Activated naive CD4-positive, alpha-beta T cell treated with anti-CD3 and anti-CD28 coated beads, Interleukin-2, amount 50 U/mL, for 72 hours (primary cell): ENCODE measurements at regions not wholly inside any gene's neighbourhood (a gene's known extent, or its start where the extent isn't known, plus 50 kb on each side); places are given as distances from the start of the nearest gene placed in this dataset.

Source experiments
- ATAC-seq, 2 donors: fragments of 150-1000 bp; cut with Tn5 transposase; 2 replicates each; pipeline ENCODE4 v1.10.0; 2021; ENCODE audit warnings: mild to moderate bottlenecking in 2 of 2, moderate library complexity in 2 of 2
- DNase-seq, 2 donors: peaks; one replicate each; pipeline ENCODE4 v3.0.0; 2021 to 2022; ENCODE audit warnings: low spot score in 2 of 2
- H3K27ac Mint-ChIP-seq, 2 donors: one replicate each; pipeline ENCODE4 v1.8.0; 2022; ENCODE audit warnings: mild to moderate bottlenecking in 2 of 2, mixed read lengths in 2 of 2
- H3K36me3 Mint-ChIP-seq, 2 donors: one replicate each; pipeline ENCODE4 v1.8.0; 2022; ENCODE audit warnings: mixed read lengths in 2 of 2
- H3K9me3 Mint-ChIP-seq, 2 donors: one replicate each; pipeline ENCODE4 v1.8.0; 2022; ENCODE audit warnings: mixed read lengths in 2 of 2

DNA sequence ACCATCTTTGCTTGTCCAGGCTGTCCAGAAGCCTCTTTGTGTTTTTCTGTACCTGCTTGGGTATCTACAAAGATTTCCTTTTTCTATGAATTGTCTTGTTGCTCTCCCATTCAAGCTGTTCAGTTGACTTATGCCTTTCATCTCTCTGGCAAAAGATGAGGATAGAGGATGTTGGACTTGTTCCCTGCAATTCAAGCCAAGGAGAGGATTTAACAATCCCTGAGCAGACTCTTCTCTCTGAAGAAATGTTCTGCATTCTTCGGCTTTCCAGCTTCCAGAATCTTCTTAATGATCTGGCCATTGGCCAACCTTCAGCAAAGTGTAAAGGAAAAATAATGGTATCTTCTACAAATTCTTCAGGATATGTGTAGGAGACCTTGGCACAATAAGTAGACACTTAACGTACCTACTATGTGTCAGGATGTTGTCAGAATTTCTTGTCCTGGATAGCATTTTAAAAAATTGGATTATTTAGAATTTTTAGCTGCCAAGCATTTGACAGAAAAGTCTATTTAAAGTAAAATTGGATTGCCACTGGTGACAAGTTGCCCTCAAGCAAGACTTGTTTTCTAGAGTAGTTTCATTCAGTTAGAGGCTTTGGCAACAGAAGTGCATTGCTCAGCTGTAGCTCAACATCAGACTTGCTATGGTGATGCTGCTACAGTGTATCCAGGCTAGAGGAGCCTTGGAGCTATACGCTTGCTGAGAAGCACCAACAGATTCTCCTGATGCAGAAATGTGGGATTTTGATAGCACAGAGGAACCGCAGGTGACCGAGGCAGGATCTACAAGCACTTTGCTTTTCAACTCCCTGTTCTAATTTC, 455.7 kb downstream of the SUCLA2 start:
- Mint-ChIP-seq H3K9me3 (no peaks in the 10 kb centered on the region), H3K36me3 (no peaks in the 10 kb centered on the region), H3K27ac (no peak overlapping the region)
- ATAC-seq (no peak), DNase-seq (no peak)

- no peak for ATAC-seq
- DNase-seq, result no peak
- H3K27ac Mint-ChIP-seq, result no peak overlapping the region
- peaks cover 0 to 15% of the 10 kb centered on the region in 2 donors for H3K36me3 Mint-ChIP-seq
- H3K9me3 Mint-ChIP-seq, result peaks cover 14 to 16% of the 10 kb centered on the region in 2 donors
Measured at GRCh38 chr13:47539317-47539716, 461.8 kb downstream of the SUCLA2 start.

- no peak for DNase-seq
Measured at GRCh38 chr13:47523771-47524170, 477.3 kb downstream of the SUCLA2 start.

DNA sequence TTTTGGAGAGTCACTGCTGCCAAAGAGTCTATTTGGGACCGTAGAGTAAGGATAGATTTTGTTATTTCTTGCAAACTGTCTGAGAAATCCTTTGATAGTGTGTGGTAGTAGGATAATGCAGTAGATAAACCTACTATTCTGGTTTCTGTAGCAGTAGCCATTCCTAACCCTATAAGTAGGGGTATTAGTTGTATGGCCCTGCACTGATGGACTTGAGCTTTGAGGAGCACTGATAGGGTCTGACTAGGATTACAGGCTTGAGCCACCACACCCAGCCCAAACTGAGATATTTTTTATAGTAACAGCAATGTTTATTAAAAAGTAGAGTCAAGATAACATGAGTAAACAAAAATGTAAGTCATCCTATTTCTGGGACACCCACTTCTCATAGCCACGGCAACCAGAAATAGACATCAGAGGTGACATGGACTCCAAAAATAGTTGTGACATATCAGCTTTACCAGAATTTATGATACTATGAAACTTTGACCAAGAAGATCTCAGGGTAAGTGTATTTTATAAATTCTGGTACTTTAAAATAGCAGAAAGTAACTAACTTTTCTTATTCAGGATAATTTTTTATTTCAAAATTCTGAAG, 479.1 kb downstream of the SUCLA2 start:
- Mint-ChIP-seq H3K9me3 (no peaks in the 10 kb centered on the region), H3K27ac (no peak overlapping the region), H3K36me3 (no peaks in the 10 kb centered on the region)
- DNase-seq (no peak), ATAC-seq (no peak)

More at GRCh38 chr13:47523771-47524170, 477.3 kb downstream of the SUCLA2 start:
- Mint-ChIP-seq H3K36me3 (no peaks in the 10 kb centered on the region), H3K9me3 (no peaks in the 10 kb centered on the region), H3K27ac (no peak overlapping the region)
- no peak for ATAC-seq

DNA sequence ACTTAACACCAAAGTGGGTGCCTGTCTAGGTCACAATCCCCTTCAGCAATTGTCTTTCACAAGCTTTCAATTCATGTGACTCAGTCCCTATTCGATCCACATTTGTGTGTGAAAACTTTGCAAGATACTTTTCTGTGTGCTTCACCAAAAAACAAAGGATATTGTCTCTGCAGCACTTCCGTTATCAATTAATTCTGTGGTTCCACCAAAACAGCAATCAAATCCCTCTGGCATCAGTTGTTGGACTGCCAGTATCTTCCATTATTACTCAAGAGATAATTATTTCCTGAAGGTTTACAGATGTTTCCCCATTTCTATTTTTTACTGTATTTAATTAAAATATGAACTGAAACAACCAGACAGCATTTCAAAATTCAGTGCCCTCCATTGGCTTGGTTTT, 481.4 kb downstream of the SUCLA2 start:
- no peak overlapping the region for H3K27ac Mint-ChIP-seq
- H3K36me3 Mint-ChIP-seq, result no peaks in the 10 kb centered on the region
- ATAC-seq (no peak), DNase-seq (no peak)
- peaks cover 0 to 4% of the 10 kb centered on the region in 2 donors for H3K9me3 Mint-ChIP-seq

GRCh38 chr13:47518530-47518929, 482.5 kb downstream of the SUCLA2 start:
- DNase-seq (no peak), ATAC-seq (no peak)
- H3K9me3 Mint-ChIP-seq, result peaks cover 0 to 4% of the 10 kb centered on the region in 2 donors
- no peaks in the 10 kb centered on the region for H3K36me3 Mint-ChIP-seq
- no peak overlapping the region for H3K27ac Mint-ChIP-seq

DNA sequence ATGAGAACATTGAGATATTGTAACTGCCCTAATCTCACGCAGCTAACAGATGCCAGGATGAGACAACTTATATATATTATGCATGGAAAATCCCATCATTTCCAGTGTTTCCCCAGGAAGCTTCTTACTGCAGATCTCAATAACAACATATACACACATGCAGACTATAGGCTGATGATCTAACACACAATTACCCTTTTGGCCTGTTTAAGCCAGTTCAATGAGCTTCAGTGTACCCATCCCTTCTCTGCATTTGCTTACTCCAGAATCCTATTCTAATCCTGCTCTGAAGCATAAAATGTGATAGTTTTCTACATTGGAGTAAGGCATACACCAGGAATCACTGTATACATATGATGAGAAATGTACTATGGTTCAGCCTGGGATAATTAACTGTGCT, 489.4 kb downstream of the SUCLA2 start:
- ATAC-seq, result no peak

GRCh38 chr13:47508527-47509228, 492.4 kb downstream of the SUCLA2 start:
- ATAC-seq, result no peak
- Mint-ChIP-seq H3K9me3 (peaks cover 0 to 4% of the 10 kb centered on the region in 2 donors), H3K36me3 (no peaks in the 10 kb centered on the region), H3K27ac (no peak overlapping the region)
- DNase-seq, result no peak

More for the DNA sequence above, 489.4 kb downstream of the SUCLA2 start:
- peaks cover 4% of the 10 kb centered on the region in 2 donors for H3K9me3 Mint-ChIP-seq
- H3K36me3 Mint-ChIP-seq, result no peaks in the 10 kb centered on the region
- no peak for DNase-seq
- no peak overlapping the region for H3K27ac Mint-ChIP-seq

DNA sequence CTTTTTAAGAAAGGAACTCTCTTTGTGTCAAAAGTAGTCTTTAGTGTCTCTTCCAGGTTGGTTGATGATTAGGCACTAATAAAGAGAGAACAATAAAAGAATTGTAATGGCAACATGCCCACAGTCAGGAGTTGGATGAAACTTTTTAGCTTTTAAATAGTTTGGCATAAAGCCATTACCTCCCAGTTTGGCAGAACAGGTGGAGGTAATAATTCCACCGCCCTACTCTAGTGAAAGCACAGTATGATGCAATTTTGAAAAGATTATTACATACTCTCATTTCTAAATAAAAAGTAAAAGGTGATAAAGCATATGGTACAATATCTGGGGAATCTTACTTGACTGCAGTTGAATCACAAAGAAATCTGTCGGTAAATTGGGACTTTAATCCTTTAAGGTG, 497.6 kb downstream of the SUCLA2 start:
- no peaks in the 10 kb centered on the region for H3K36me3 Mint-ChIP-seq
- H3K9me3 Mint-ChIP-seq, result peaks cover 0 to under 1% of the 10 kb centered on the region in 2 donors
- no peak for ATAC-seq
- no peak overlapping the region for H3K27ac Mint-ChIP-seq
- DNase-seq, result no peak

GRCh38 chr13:47502166-47502565, 498.9 kb downstream of the SUCLA2 start:
- ATAC-seq, result no peak

GRCh38 chr13:47499358-47500150, 501.5 kb downstream of the SUCLA2 start:
- no peak for ATAC-seq
- Mint-ChIP-seq H3K9me3 (peaks cover 4 to 14% of the 10 kb centered on the region in 2 donors), H3K36me3 (no peaks in the 10 kb centered on the region), H3K27ac (no peak overlapping the region)
- DNase-seq, result no peak

More at GRCh38 chr13:47502166-47502565, 498.9 kb downstream of the SUCLA2 start:
- Mint-ChIP-seq H3K9me3 (peaks cover 0 to 9% of the 10 kb centered on the region in 2 donors), H3K27ac (no peak overlapping the region), H3K36me3 (no peaks in the 10 kb centered on the region)
- no peak for DNase-seq

GRCh38 chr13:47484548-47484947, 516.5 kb downstream of the SUCLA2 start:
- Mint-ChIP-seq H3K27ac (no peak overlapping the region), H3K36me3 (no peaks in the 10 kb centered on the region), H3K9me3 (peaks cover 0 to 3% of the 10 kb centered on the region in 2 donors)
- ATAC-seq (no peak), DNase-seq (no peak)

DNA sequence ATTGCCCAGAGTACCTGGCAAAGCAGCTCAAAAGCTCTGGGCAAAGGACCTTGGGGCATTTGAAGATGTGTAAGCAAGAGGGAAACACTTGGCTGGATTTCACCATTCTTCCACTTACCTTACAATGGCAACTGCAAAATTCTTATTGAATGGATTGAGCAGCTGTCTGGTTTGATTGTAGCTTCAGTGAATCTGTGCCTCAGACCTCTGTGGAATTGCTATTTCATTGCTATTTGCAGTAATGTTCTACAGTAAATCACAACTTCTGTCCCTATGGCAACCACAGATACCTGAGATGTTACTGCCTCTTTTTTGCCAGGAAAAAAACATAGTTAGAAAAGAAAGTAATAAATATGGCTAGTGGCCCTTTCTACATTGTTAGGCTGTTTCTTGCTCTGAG, 519.5 kb downstream of the SUCLA2 start:
- Mint-ChIP-seq H3K27ac (no peak overlapping the region), H3K36me3 (no peaks in the 10 kb centered on the region), H3K9me3 (peaks cover 9 to 12% of the 10 kb centered on the region in 2 donors)
- ATAC-seq, result no peak
- no peak for DNase-seq

DNA sequence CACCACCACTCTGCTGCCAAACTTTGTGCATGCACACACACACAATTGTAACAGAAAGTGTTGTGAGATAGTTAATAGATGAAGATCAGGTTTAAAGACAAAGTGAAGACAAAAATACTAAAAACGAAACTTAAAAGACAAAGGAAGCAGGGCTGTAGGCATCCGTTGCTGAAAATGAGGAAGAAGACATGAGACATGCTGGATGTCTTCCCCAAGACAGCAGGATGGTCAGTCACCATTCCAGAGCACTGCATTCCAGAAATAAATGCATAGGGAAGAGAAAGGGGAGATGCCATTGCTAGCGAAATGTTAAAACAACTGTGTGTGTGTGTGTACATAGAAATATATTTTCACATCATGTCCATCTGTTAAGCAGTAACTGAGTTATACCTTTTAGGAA, 520.1 kb downstream of the SUCLA2 start:
- Mint-ChIP-seq H3K27ac (no peak overlapping the region), H3K36me3 (no peaks in the 10 kb centered on the region), H3K9me3 (peaks cover 9 to 12% of the 10 kb centered on the region in 2 donors)
- no peak for DNase-seq
- ATAC-seq, result no peak

GRCh38 chr13:47480121-47480520, 521.0 kb downstream of the SUCLA2 start:
- no peak for DNase-seq
- ATAC-seq, result no peak
- peaks cover 9 to 12% of the 10 kb centered on the region in 2 donors for H3K9me3 Mint-ChIP-seq

DNA sequence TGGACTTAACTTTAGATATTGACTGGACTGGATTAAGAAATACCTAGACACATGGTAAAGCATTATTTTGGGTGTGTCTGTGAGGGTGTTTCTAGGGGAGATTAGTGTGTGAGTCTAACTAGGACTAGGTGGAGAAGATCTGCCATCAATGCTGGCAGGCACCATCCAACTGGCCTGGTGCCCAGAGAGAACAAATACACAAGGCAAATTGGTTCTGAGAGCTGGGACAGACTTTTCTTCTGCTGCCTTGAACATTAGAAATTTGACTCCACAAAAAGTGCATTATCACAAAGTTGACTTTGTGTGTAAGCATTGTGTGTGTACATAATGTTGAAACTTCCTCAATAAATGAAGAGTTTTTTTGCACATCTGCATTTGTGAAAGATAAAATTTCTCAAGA, 522.1 kb downstream of the SUCLA2 start:
- peaks cover 9 to 12% of the 10 kb centered on the region in 2 donors for H3K9me3 Mint-ChIP-seq
- DNase-seq (no peak), ATAC-seq (no peak)
- H3K36me3 Mint-ChIP-seq, result no peaks in the 10 kb centered on the region
- no peak overlapping the region for H3K27ac Mint-ChIP-seq

More at GRCh38 chr13:47480121-47480520, 521.0 kb downstream of the SUCLA2 start:
- no peaks in the 10 kb centered on the region for H3K36me3 Mint-ChIP-seq
- H3K27ac Mint-ChIP-seq, result no peak overlapping the region
